Activated CD8-positive, alpha-beta T cell treated with anti-CD3 and anti-CD28 coated beads for 36 hours (primary cell): ENCODE measurements at regions not wholly inside any gene's neighbourhood (a gene's known extent, or its start where the extent isn't known, plus 50 kb on each side); places are given as distances from the start of the nearest gene placed in this dataset.

ENCODE experiments used
- ATAC-seq: fragments of 200-7000 bp; cut with Tn5 transposase; one replicate; pipeline ENCODE4 v1.10.0; 2021; ENCODE audit warnings: mild to moderate bottlenecking, moderate library complexity
- CTCF ChIA-PET: fragments of 350-600 bp; sonication (Branson Sonifier 250); formaldehyde crosslinking; loops from one replicate; lab custom pipeline; 2021; ENCODE audit warnings: antibody characterized with exemption; lab: Charles Lee
- POLR2A ChIA-PET: fragments of 350-600 bp; sonication (Branson Sonifier 250); formaldehyde crosslinking; loops from one replicate; lab custom pipeline; 2021; ENCODE audit warnings: antibody characterized with exemption; lab: Charles Lee
- DNase-seq: peaks from one replicate; pipeline ENCODE4 v3.0.0-alpha.2; 2020
- H3K27ac Mint-ChIP-seq: one replicate; pipeline ENCODE4 v1.8.0; 2021; ENCODE audit warnings: mild to moderate bottlenecking, mixed read lengths
- H3K27me3 Mint-ChIP-seq: one replicate; pipeline ENCODE4 v1.8.0; 2021; ENCODE audit warnings: mixed read lengths
- H3K36me3 Mint-ChIP-seq: one replicate; pipeline ENCODE4 v1.8.0; 2021; ENCODE audit warnings: low read depth, mixed read lengths
- H3K4me1 Mint-ChIP-seq: one replicate; pipeline ENCODE4 v1.8.0; 2021; ENCODE audit warnings: low read depth, mixed read lengths
- H3K4me3 Mint-ChIP-seq: one replicate; pipeline ENCODE4 v1.8.0; 2021; ENCODE audit warnings: mild to moderate bottlenecking, moderate library complexity, mixed read lengths
- H3K9me3 Mint-ChIP-seq: one replicate; pipeline ENCODE4 v1.8.0; 2021; ENCODE audit warnings: mixed read lengths
- intact Hi-C: fragments of 100-400 bp; cut with micrococcal nuclease; formaldehyde crosslinking; loops from one replicate; pipeline ENCODE4 v1.10.0; 2022
- TF ChIP-seq, protein P1 (sequence below): fragments of 200-600 bp; IDR thresholded peaks from one replicate; pipeline ENCODE4 v1.8.0; 2022; ENCODE audit warnings: antibody characterized with exemption, mild to moderate bottlenecking

DNA sequence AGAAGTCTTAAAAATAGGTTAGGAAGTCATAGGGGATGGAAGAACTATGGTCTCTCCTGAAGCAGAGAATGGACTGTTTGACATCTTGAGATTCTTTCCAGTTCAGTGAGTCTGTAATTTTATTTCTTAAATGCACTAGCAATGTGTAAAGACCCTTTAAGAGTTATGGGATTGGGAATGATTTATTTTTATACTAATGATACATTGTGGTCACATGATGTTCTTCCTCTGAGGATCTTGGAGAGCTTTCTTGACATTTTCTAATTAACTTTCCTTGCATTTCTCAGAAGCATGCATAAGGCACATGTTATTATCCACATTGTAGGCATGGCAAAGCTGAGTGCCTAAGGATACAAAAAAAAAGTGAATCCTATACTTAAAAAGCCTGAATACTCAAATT is 507.6 kb upstream of the NRSN1 start:
- DNase-seq (no peak), ATAC-seq (no peak)
- TF ChIP-seq, protein P1, sequence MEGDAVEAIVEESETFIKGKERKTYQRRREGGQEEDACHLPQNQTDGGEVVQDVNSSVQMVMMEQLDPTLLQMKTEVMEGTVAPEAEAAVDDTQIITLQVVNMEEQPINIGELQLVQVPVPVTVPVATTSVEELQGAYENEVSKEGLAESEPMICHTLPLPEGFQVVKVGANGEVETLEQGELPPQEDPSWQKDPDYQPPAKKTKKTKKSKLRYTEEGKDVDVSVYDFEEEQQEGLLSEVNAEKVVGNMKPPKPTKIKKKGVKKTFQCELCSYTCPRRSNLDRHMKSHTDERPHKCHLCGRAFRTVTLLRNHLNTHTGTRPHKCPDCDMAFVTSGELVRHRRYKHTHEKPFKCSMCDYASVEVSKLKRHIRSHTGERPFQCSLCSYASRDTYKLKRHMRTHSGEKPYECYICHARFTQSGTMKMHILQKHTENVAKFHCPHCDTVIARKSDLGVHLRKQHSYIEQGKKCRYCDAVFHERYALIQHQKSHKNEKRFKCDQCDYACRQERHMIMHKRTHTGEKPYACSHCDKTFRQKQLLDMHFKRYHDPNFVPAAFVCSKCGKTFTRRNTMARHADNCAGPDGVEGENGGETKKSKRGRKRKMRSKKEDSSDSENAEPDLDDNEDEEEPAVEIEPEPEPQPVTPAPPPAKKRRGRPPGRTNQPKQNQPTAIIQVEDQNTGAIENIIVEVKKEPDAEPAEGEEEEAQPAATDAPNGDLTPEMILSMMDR, result no peak
- intact Hi-C loops, result no loop called here
- Mint-ChIP-seq H3K27me3 (no peaks in the 10 kb centered on the region), H3K36me3 (no peaks in the 10 kb centered on the region), H3K4me3 (no peak overlapping the region), H3K4me1 (no peaks in the 10 kb centered on the region), H3K27ac (no peak overlapping the region), H3K9me3 (no peaks in the 10 kb centered on the region)
- ChIA-PET POLR2A (no interaction called here), CTCF (no interaction called here)

DNA sequence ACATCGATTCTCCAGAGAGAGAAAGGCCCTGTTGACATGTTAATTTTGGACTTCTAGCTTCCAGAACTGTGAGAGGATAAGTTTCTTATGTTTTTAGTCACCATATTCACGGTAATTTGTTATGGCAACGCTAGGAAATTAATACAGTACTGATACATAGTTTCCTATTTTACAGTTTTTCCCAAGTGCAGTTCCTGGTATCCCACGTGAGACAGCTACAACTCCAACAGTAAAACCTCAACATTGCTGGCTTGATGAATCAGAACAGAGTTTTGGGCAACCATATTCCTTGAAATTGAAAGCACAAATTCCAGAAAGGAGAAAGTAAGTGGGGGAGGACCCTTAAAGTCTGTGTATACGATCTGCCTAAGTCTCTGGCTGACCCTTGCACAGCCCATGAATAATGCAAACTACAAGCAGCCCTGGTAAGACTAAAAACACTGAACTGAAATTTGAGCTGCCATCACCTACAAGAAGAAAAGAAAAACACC is 505.1 kb upstream of the NRSN1 start:
- no peaks in the 10 kb centered on the region for H3K36me3 Mint-ChIP-seq
- ATAC-seq (no peak), DNase-seq (no peak)
- TF ChIP-seq, protein P1, result no peak
- intact Hi-C loops, result no loop called here
- no peaks in the 10 kb centered on the region for H3K9me3 Mint-ChIP-seq
- H3K4me1 Mint-ChIP-seq, result no peaks in the 10 kb centered on the region
- no peak overlapping the region for H3K4me3 Mint-ChIP-seq
- ChIA-PET POLR2A (no interaction called here), CTCF (no interaction called here)
- no peak overlapping the region for H3K27ac Mint-ChIP-seq
- no peaks in the 10 kb centered on the region for H3K27me3 Mint-ChIP-seq

DNA sequence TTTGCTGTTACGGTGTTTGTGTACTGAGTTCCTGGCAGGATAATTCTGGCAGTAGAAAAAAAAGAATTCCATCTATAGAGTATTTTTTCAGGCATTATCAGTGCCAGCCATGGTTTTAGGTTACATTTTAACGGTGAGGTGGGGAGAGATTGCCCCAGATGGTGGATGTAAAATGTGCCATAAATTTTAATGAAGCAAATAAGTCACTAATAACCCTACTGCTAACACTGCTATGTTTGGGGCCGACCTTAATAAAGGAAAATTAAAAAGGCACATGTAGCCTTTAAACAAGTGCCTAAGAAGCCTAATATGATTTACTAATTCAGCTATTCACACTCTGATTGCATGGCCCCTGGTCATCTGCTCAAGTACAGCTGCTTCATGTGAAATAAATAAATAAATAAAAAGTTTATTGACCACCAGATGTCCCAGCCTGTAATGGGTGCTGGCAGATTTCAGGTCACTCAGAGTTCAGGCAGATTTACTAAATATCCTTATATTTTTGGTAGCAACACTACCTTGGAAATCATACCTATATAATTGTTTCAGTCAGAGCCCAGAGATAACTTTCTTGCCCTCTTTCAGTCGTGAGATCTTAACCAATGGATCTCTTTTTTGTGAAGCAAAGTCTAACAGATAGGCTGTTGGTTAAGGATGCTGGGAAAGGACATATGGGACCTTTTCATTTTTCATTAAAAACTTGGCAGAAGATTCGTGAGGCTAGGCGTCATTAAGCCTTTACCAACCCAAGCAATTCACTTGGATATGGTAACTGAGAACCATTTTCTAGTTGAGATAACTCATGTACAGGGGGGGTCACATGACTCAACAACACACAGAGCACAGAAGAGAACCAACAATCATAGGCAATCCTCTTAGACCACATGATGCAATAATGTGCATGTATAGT is 495.0 kb upstream of the NRSN1 start:
- H3K36me3 Mint-ChIP-seq, result no peaks in the 10 kb centered on the region
- no peak overlapping the region for H3K27ac Mint-ChIP-seq
- intact Hi-C loops, result no loop called here

DNA sequence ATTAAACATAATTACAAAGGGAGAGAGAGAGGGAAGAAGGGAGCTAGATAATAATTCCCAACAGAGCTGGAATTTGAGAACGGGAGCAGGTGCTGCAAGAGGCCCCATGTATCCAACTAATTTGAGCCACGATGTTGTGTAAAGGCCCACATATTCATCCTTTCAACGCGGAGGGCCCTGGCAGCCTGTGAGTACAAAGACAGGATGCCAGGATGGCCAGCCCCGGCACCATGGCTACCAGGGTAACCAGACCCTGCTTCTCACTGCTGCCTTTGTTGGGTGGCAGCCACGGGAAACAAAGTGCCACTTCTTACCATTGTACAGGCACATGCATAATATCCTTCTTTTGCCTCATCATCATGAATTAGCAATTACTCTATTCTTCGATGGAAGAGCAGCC is 492.0 kb upstream of the NRSN1 start:
- Mint-ChIP-seq H3K9me3 (peaks cover 2% of the 10 kb centered on the region), H3K27ac (no peak overlapping the region), H3K4me3 (no peak overlapping the region), H3K36me3 (no peaks in the 10 kb centered on the region), H3K27me3 (no peaks in the 10 kb centered on the region), H3K4me1 (no peaks in the 10 kb centered on the region)
- ChIA-PET CTCF (no interaction called here), POLR2A (no interaction called here)
- intact Hi-C loops, result no loop called here
- DNase-seq, result no peak
- TF ChIP-seq, protein P1, result no peak
- ATAC-seq, result no peak

More for the DNA sequence above, 495.0 kb upstream of the NRSN1 start:
- no peaks in the 10 kb centered on the region for H3K4me1 Mint-ChIP-seq
- ChIA-PET CTCF (no interaction called here), POLR2A (no interaction called here)
- DNase-seq (no peak), ATAC-seq (no peak)
- H3K9me3 Mint-ChIP-seq, result peaks cover 2% of the 10 kb centered on the region
- no peaks in the 10 kb centered on the region for H3K27me3 Mint-ChIP-seq
- TF ChIP-seq, protein P1, result no peak
- no peak overlapping the region for H3K4me3 Mint-ChIP-seq

DNA sequence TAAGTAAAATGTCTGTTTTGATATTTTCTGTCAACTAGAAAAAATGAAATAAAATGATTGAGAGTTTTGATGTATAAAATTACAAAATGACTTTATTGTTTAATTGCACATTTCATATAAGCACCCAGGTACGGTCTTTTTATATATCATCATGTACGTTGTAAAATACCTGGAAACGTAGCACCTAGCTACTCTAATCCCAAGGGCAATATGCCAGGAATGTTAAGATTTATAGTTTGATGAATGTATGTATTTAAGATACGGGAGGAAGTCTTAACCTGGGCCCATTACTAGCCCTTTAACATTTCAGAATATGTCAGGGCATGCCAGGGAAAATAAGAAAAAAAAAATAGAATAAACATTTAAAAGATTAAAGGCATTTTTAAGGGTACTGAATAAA is 490.9 kb upstream of the NRSN1 start:
- H3K4me3 Mint-ChIP-seq, result no peak overlapping the region

More for the DNA sequence above, 490.9 kb upstream of the NRSN1 start:
- Mint-ChIP-seq H3K4me1 (no peaks in the 10 kb centered on the region), H3K27ac (no peak overlapping the region), H3K36me3 (no peaks in the 10 kb centered on the region), H3K9me3 (peaks cover 2% of the 10 kb centered on the region), H3K27me3 (no peaks in the 10 kb centered on the region)
- POLR2A ChIA-PET, result no interaction called here
- DNase-seq, result no peak
- no peak for ATAC-seq
- CTCF ChIA-PET, result no interaction called here
- intact Hi-C loops, result no loop called here
- TF ChIP-seq, protein P1, result no peak
